Esophagus squamous epithelium (tissue), 5 donors: ENCODE measurements at regions not wholly inside any gene's neighbourhood (a gene's known extent, or its start where the extent isn't known, plus 50 kb on each side); places are given as distances from the start of the nearest gene placed in this dataset.

Source experiments
- DNase-seq: peaks from one replicate; lab custom pipeline; 2025; lab: John Stamatoyannopoulos, UW
- H3K27ac ChIP-seq, 4 donors: fragments of 200-600 bp; sonication (generic); one replicate each; pipeline ENCODE4 v1.5.1; 2016 to 2019; ENCODE audit warnings: mild to moderate bottlenecking in 1 of 4
- H3K27me3 ChIP-seq, 4 donors: fragments of 200-600 bp; sonication (generic); 1 replicate in 3 of 4; 2 replicates in 1 of 4; pipeline versions ENCODE4 v1.5.1 to v1.6.0; 2017 to 2021; ENCODE audit warnings: antibody characterized with exemption in 1 of 4
- H3K36me3 ChIP-seq, 3 donors: fragments of 200-600 bp; sonication (generic); one replicate each; pipeline ENCODE4 v1.5.1; 2016 to 2019
- H3K4me1 ChIP-seq, 3 donors: fragments of 200-600 bp; sonication (generic); one replicate each; pipeline ENCODE4 v1.5.1; 2017 to 2019
- H3K4me3 ChIP-seq, 4 donors: fragments of 200-600 bp; sonication (generic); 1 replicate in 3 of 4; 2 replicates in 1 of 4; pipeline ENCODE4 v1.5.1; 2016 to 2019; ENCODE audit warnings: mild to moderate bottlenecking in 2 of 4, moderate library complexity in 1 of 4
- H3K9me3 ChIP-seq, 3 donors: fragments of 200-600 bp; sonication (generic); one replicate each; pipeline ENCODE4 v1.5.1; 2016 to 2019
- POLR2A ChIP-seq, 4 donors: fragments of 450-650 bp; IDR thresholded peaks; one replicate each; pipeline ENCODE4 v1.6.1; 2017; ENCODE audit warnings: antibody characterized with exemption in 4 of 4, mild to moderate bottlenecking in 4 of 4, moderate library complexity in 3 of 4
- WGBS, 2 donors: methylation state at CpG; one replicate each; pipeline ENCODE4 v1.1.5; 2018; 5-methylcytosine and 5-hydroxymethylcytosine counted together
- intact Hi-C: fragments of 100-400 bp; cut with DNase I; formaldehyde crosslinking; loops from one replicate; pipeline ENCODE4 v1.15.0; 2022
- TF ChIP-seq, protein P1 (sequence below), 6 experiments: fragments of 450-650 bp in 4 of 6; fragments of 200-600 bp in 2 of 6; sonication (generic) in 2 of 6; IDR thresholded peaks; one replicate each; pipeline ENCODE4 v1.5.1; 2016 to 2019; ENCODE audit warnings: antibody characterized with exemption in 6 of 6, mild to moderate bottlenecking in 4 of 6, moderate library complexity in 4 of 6
- donor health status: DM: yes; HTN: yes; CAD: no.

GRCh38 chr5:56699538-56699937 is 115.8 kb upstream of the MAP3K1 start:
- no peak for DNase-seq
- intact Hi-C loops, result no loop called here
- no peak overlapping the region for H3K27ac ChIP-seq
- no peaks in the 10 kb centered on the region for H3K9me3 ChIP-seq
- H3K27me3 ChIP-seq, result no peaks in the 10 kb centered on the region
- WGBS, 2 donors, result 82 to 90% methylated on average over 8 of the region's 8 CpGs
- no peak overlapping the region for H3K4me3 ChIP-seq
- H3K4me1 ChIP-seq, result peaks cover 0 to 50% (median 11%) of the 10 kb centered on the region in 3 donors
- TF ChIP-seq, protein P1, sequence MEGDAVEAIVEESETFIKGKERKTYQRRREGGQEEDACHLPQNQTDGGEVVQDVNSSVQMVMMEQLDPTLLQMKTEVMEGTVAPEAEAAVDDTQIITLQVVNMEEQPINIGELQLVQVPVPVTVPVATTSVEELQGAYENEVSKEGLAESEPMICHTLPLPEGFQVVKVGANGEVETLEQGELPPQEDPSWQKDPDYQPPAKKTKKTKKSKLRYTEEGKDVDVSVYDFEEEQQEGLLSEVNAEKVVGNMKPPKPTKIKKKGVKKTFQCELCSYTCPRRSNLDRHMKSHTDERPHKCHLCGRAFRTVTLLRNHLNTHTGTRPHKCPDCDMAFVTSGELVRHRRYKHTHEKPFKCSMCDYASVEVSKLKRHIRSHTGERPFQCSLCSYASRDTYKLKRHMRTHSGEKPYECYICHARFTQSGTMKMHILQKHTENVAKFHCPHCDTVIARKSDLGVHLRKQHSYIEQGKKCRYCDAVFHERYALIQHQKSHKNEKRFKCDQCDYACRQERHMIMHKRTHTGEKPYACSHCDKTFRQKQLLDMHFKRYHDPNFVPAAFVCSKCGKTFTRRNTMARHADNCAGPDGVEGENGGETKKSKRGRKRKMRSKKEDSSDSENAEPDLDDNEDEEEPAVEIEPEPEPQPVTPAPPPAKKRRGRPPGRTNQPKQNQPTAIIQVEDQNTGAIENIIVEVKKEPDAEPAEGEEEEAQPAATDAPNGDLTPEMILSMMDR (IDR thresholded peaks at IDR 0.05), result no peak
- no peak for TF ChIP-seq POLR2A (IDR thresholded peaks at IDR 0.05)
- no peaks in the 10 kb centered on the region for H3K36me3 ChIP-seq

- no peak for TF ChIP-seq POLR2A (IDR thresholded peaks at IDR 0.05)
- TF ChIP-seq, protein P1 (IDR thresholded peaks at IDR 0.05), result no peak
- intact Hi-C loops, result no loop called here
- H3K27ac ChIP-seq, result peak overlapping the region; percentile 25 to 62 (median 44)
- no peak for DNase-seq
- WGBS, 2 donors, result 36 to 39% methylated on average over 3 to 5 of the region's 5 CpGs
- H3K4me3 ChIP-seq, result no peak overlapping the region
- H3K27me3 ChIP-seq, result no peaks in the 10 kb centered on the region
- no peaks in the 10 kb centered on the region for H3K36me3 ChIP-seq
- H3K4me1 ChIP-seq, result peaks cover 0 to 50% (median 11%) of the 10 kb centered on the region in 3 donors
- H3K9me3 ChIP-seq, result no peaks in the 10 kb centered on the region
These were observed 116.6 kb upstream of the MAP3K1 start for GRCh38 chr5:56698463-56699381.

GRCh38 chr5:56696900-56697299 is 118.4 kb upstream of the MAP3K1 start:
- H3K4me1 ChIP-seq, result peaks cover 0 to 50% (median 11%) of the 10 kb centered on the region in 3 donors
- no peak for DNase-seq

GRCh38 chr5:56693220-56693579 is 122.1 kb upstream of the MAP3K1 start:
- no peak for DNase-seq
- intact Hi-C loops, result no loop called here
- TF ChIP-seq, protein P1 (IDR thresholded peaks at IDR 0.05), result no peak
- TF ChIP-seq POLR2A (IDR thresholded peaks at IDR 0.05), result no peak
- 86 to 87% methylated on average over 5 of the region's 5 CpGs for WGBS, 2 donors
- no peak overlapping the region for H3K4me3 ChIP-seq
- H3K36me3 ChIP-seq, result no peaks in the 10 kb centered on the region
- no peaks in the 10 kb centered on the region for H3K9me3 ChIP-seq
- peaks cover 0 to 26% (median 2%) of the 10 kb centered on the region in 3 donors for H3K4me1 ChIP-seq
- no peaks in the 10 kb centered on the region for H3K27me3 ChIP-seq
- no peak overlapping the region for H3K27ac ChIP-seq

More at GRCh38 chr5:56696900-56697299, 118.4 kb upstream of the MAP3K1 start:
- intact Hi-C loops, result no loop called here
- no peaks in the 10 kb centered on the region for H3K36me3 ChIP-seq
- H3K9me3 ChIP-seq, result no peaks in the 10 kb centered on the region
- no peak overlapping the region for H3K27ac ChIP-seq
- H3K27me3 ChIP-seq, result no peaks in the 10 kb centered on the region
- 21 to 30% methylated on average over 1 of the region's 1 CpG for WGBS, 2 donors
- no peak overlapping the region for H3K4me3 ChIP-seq
- TF ChIP-seq, protein P1 (IDR thresholded peaks at IDR 0.05), result no peak
- TF ChIP-seq POLR2A (IDR thresholded peaks at IDR 0.05), result no peak
